ENCODE measurements at regions not wholly inside any gene's neighbourhood (a gene's known extent, or its start where the extent isn't known, plus 50 kb on each side); places are given as distances from the start of the nearest gene placed in this dataset.
A peak's percentile ranks its signal among the peaks of the same experiment; 100 is the strongest.

- H3K36me3 ChIP-seq, result no peaks in the 10 kb centered on the region
Measured at GRCh38 chr14:101207897-101208296, 304.4 kb upstream of the RTL1 start.

GRCh38 chr14:101209594-101209993 lies 306.1 kb upstream of the RTL1 start:
- Histone ChIP-seq H3K27me3 (no peaks in the 10 kb centered on the region), H3K9me3 (peaks cover 0 to 58% of the 10 kb centered on the region in 2 donors), H3K27ac (no peak overlapping the region), H3K4me3 (no peak overlapping the region), H3K4me1 (no peaks in the 10 kb centered on the region), H3K36me3 (no peaks in the 10 kb centered on the region)
- intact Hi-C loops (cut with DNase I), result no loop called here
- DNase-seq (no peak), ATAC-seq (no peak)
- TF ChIP-seq CTCF (IDR thresholded peaks at IDR 0.05), result no peak

More at GRCh38 chr14:101207897-101208296, 304.4 kb upstream of the RTL1 start:
- no peak for DNase-seq
- no peaks in the 10 kb centered on the region for H3K4me1 ChIP-seq
- no peak overlapping the region for H3K4me3 ChIP-seq
- no peak overlapping the region for H3K27ac ChIP-seq
- H3K27me3 ChIP-seq, result no peaks in the 10 kb centered on the region
- intact Hi-C loops (cut with DNase I), result no loop called here
- no peak for TF ChIP-seq CTCF (IDR thresholded peaks at IDR 0.05)
- no peak for ATAC-seq
- peaks cover 0 to 66% of the 10 kb centered on the region in 2 donors for H3K9me3 ChIP-seq

- Histone ChIP-seq H3K4me1 (no peaks in the 10 kb centered on the region), H3K9me3 (peaks cover 0 to 10% of the 10 kb centered on the region in 2 donors), H3K27ac (no peak overlapping the region), H3K27me3 (no peaks in the 10 kb centered on the region), H3K4me3 (no peak overlapping the region), H3K36me3 (no peaks in the 10 kb centered on the region)
- intact Hi-C loops (cut with DNase I), result no loop called here
- TF ChIP-seq CTCF (IDR thresholded peaks at IDR 0.05), result no peak
- DNase-seq (no peak), ATAC-seq (no peak)
Measured at GRCh38 chr14:101215266-101215665, 311.7 kb upstream of the RTL1 start.

GRCh38 chr14:101215927-101216326 lies 312.4 kb upstream of the RTL1 start:
- Histone ChIP-seq H3K4me3 (no peak overlapping the region), H3K27me3 (no peaks in the 10 kb centered on the region), H3K9me3 (peaks cover 0 to 4% of the 10 kb centered on the region in 2 donors), H3K4me1 (no peaks in the 10 kb centered on the region), H3K36me3 (no peaks in the 10 kb centered on the region), H3K27ac (no peak overlapping the region)
- intact Hi-C loops (cut with DNase I), result no loop called here
- ATAC-seq, result no peak
- TF ChIP-seq CTCF (IDR thresholded peaks at IDR 0.05), result no peak
- peak in 2 of 4 donors; percentile 18 to 51 for DNase-seq

- no peaks in the 10 kb centered on the region for H3K9me3 ChIP-seq
- no peaks in the 10 kb centered on the region for H3K4me1 ChIP-seq
- intact Hi-C loops (cut with DNase I), result no loop called here
- no peak overlapping the region for H3K4me3 ChIP-seq
- ATAC-seq (no peak), DNase-seq (no peak)
- no peaks in the 10 kb centered on the region for H3K27me3 ChIP-seq
- TF ChIP-seq CTCF (IDR thresholded peaks at IDR 0.05), result no peak
- H3K36me3 ChIP-seq, result no peaks in the 10 kb centered on the region
- H3K27ac ChIP-seq, result no peak overlapping the region
Measured at GRCh38 chr14:101216366-101217079, 313.0 kb upstream of the RTL1 start.

Data from left lung (tissue), 4 donors.